Panc1 (cell line): ENCODE measurements at regions not wholly inside any gene's neighbourhood (a gene's known extent, or its start where the extent isn't known, plus 50 kb on each side); places are given as distances from the start of the nearest gene placed in this dataset.
"Not testable (repeated sequence)": the region's sequence is repeated elsewhere in the genome, so short reads cannot be mapped to it uniquely, and the experiment has no call there.

Source experiments
- ATAC-seq: fragments of 200-7000 bp; cut with Tn5 transposase; 2 replicates; pipeline ENCODE4 v1.9.1; 2020; ENCODE audit warnings: mild to moderate bottlenecking, moderate library complexity
- BruUV-seq: library from RNA; stranded (reverse); fragments of 400-500 nt; replicated peaks from 2 replicates; lab custom pipeline; 2021; lab: Mats Ljungman, UMichigan
- CTCF ChIA-PET: fragments of 300-600 bp; sonication (Branson Sonifier 250); formaldehyde crosslinking; loops from one replicate; lab custom pipeline; 2022; ENCODE audit warnings: antibody characterized with exemption; lab: Charles Lee
- POLR2A ChIA-PET: fragments of 300-600 bp; sonication (Branson Sonifier 250); formaldehyde crosslinking; loops from one replicate; lab custom pipeline; 2022; ENCODE audit warnings: antibody characterized with exemption; lab: Charles Lee
- DNase-seq: peaks from one replicate; pipeline ENCODE4 v3.0.0-alpha.2; 2010; ENCODE audit warnings: low read depth, low spot score
- H3K27ac ChIP-seq: 2 replicates; pipeline ENCODE4 v1.5.1; 2011; ENCODE audit warnings: mild to moderate bottlenecking, low read length, inconsistent platforms
- H3K27me3 ChIP-seq: fragments of 200-500 bp; sonication (Bioruptor generic); 2 replicates; pipeline ENCODE4 v1.6.0; 2014; ENCODE audit warnings: low read length, inconsistent platforms; ENCODE audit not compliant: control insufficient read depth, insufficient read depth
- H3K36me3 ChIP-seq: fragments of 200-500 bp; sonication (Bioruptor generic); 2 replicates; pipeline ENCODE4 v1.5.1; 2014; ENCODE audit warnings: inconsistent platforms, mild to moderate bottlenecking, low read length, moderate library complexity; ENCODE audit not compliant: control insufficient read depth, insufficient read depth
- H3K4me1 ChIP-seq: 2 replicates; pipeline ENCODE4 v1.5.1; 2011; ENCODE audit warnings: inconsistent platforms, mild to moderate bottlenecking, low read length, moderate library complexity; ENCODE audit not compliant: control insufficient read depth, insufficient read depth
- H3K4me3 ChIP-seq, 2 experiments: 2 replicates each; pipeline ENCODE4 v1.5.1; 2011 to 2012; ENCODE audit warnings: low read depth in 2 of 2, low read length in 2 of 2, mild to moderate bottlenecking in 2 of 2, inconsistent platforms in 1 of 2, moderate library complexity in 1 of 2
- H3K9me3 ChIP-seq: fragments of 200-500 bp; sonication (Bioruptor generic); 2 replicates; pipeline ENCODE4 v1.5.1; 2014; ENCODE audit warnings: low read depth, mild to moderate bottlenecking, inconsistent platforms, low read length, moderate library complexity; ENCODE audit not compliant: control insufficient read depth, insufficient read depth
- CTCF ChIP-seq: fragments of 450-650 bp; IDR thresholded peaks from 2 replicates; pipeline ENCODE4 v1.5.1; 2017; ENCODE audit warnings: mild to moderate bottlenecking
- POLR2AphosphoS5 ChIP-seq: IDR thresholded peaks from 2 replicates; pipeline ENCODE4 v1.6.1; 2012; ENCODE audit warnings: mild to moderate bottlenecking, low read depth, low read length, moderate library complexity
- REST ChIP-seq, 2 experiments: IDR thresholded peaks; 2 replicates each; pipeline ENCODE4 v1.6.1; 2011 to 2012; ENCODE audit warnings: low read depth in 2 of 2, control low read depth in 1 of 2, low read length in 1 of 2, mild to moderate bottlenecking in 1 of 2, moderate library complexity in 1 of 2; ENCODE audit not compliant: insufficient read depth in 1 of 2
- SIN3A ChIP-seq: IDR thresholded peaks from 2 replicates; pipeline ENCODE4 v1.6.1; 2012; ENCODE audit warnings: low read depth, mild to moderate bottlenecking, low read length, moderate library complexity, borderline replicate concordance; ENCODE audit not compliant: insufficient read depth
- TCF7L2 ChIP-seq: IDR thresholded peaks from 2 replicates; pipeline ENCODE4 v1.6.1; 2011; ENCODE audit warnings: mild to moderate bottlenecking, low read depth, low read length, inconsistent platforms
- in situ Hi-C: cut with HindIII; loops from 2 replicates; pipeline ENCODE4 v1.10.0; 2016; ENCODE audit warnings: low sequenced_read_pairs, low pct_unique_long_range_greater_than_20kb
- intact Hi-C: fragments of 100-400 bp; cut with micrococcal nuclease; formaldehyde crosslinking; loops from one replicate; pipeline ENCODE4 v1.10.0; 2022; ENCODE audit not compliant: unreplicated experiment

GRCh38 chr2:236834284-236834683, 251.4 kb upstream of the COPS8 start:
- H3K4me3 ChIP-seq, result no peak overlapping the region
- H3K4me1 ChIP-seq, result no peaks in the 10 kb centered on the region
- H3K27ac ChIP-seq, result no peak overlapping the region
- in situ Hi-C loops, result no loop called here
- ATAC-seq (no peak), DNase-seq (no peak)
- no peaks in the 10 kb centered on the region for H3K9me3 ChIP-seq
- POLR2A ChIA-PET, result no interaction called here
- peaks cover 2% of the 10 kb centered on the region; the same call in 1 of the 2 replicates for H3K27me3 ChIP-seq
- intact Hi-C loops, result no loop called here
- H3K36me3 ChIP-seq, result no peaks in the 10 kb centered on the region
- no peak for TF ChIP-seq CTCF
- no peak for TF ChIP-seq REST (IDR thresholded peaks at IDR 0.05; ENCODE audit: insufficient read depth in 1 of 2, low read depth in 2 of 2, low read length in 1 of 2)
- TF ChIP-seq POLR2AphosphoS5, result no peak
- TF ChIP-seq TCF7L2, result no peak
- CTCF ChIA-PET, result no interaction called here
- no TSS peak for BruUV-seq

DNA sequence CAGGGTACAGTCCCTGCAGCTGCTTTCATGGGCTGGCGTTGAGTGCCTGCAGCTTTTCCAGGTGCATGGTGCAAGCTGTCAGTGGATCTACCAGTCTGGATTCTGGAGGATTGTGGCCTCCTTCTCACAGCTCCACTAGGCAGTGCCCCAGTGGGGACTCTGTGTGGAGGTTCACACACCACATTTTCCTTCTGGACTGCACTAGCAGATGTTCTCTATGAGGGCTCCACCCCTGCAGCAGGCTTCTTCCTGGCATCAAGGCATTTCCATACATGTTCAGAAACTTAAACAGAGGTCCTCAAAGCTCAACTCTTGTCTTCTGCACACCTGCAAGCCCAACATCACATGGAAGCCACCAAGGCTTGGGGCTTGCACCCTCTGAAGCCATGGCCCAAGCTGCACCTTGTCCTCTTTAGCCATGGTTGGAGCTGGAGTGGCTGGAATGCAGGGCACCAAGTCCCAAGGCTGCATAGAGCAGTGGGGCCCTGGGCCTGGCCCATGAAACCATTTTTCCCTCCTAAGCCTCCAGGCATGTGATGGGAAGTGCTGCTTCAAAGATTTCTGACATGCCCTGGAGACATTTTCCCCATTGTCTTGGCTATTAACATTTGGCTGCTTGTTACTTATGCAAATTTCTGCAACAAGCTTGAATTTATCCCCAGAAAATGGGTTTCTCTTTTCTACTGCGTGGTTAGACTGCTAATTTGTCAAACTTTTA, 250.2 kb upstream of the COPS8 start:
- intact Hi-C loops (no loop called here), in situ Hi-C loops (no loop called here)
- Histone ChIP-seq H3K4me1 (no peaks in the 10 kb centered on the region), H3K4me3 (no peak overlapping the region), H3K27ac (no peak overlapping the region), H3K9me3 (no peaks in the 10 kb centered on the region), H3K27me3 (peaks cover 7% of the 10 kb centered on the region), H3K36me3 (no peaks in the 10 kb centered on the region)
- DNase-seq (no peak), ATAC-seq (no peak)
- POLR2A ChIA-PET, result no interaction called here
- TF ChIP-seq TCF7L2, result no peak
- TF ChIP-seq REST (IDR thresholded peaks at IDR 0.05; ENCODE audit: insufficient read depth in 1 of 2, low read depth in 2 of 2, low read length in 1 of 2), result no peak
- no peak for TF ChIP-seq POLR2AphosphoS5
- TF ChIP-seq SIN3A, result no peak
- TF ChIP-seq CTCF, result no peak
- CTCF ChIA-PET, result no interaction called here
- no TSS peak for BruUV-seq

DNA sequence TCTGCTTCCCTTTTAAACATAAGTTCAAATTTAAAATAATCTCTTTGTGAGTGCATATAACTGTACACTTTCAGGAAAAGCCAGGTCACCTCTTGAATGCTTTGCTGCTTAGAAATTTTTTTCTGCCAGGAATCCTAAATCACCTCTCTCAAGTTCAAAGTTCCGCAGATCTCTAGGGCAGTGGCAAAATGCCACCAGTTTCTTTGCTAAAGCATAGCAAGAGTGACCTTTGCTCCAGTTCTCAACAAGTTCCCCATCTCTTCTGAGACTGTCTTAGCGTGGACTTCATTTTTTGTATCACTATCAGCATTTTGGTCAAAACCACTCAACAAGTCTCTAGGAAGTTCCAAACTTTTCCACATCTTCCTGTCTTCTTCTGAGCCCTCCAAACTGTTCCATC, 249.7 kb upstream of the COPS8 start:
- in situ Hi-C loops, ATAC-seq, H3K9me3 ChIP-seq, H3K4me1 ChIP-seq, POLR2A ChIA-PET, H3K4me3 ChIP-seq, H3K36me3 ChIP-seq, H3K27me3 ChIP-seq, intact Hi-C loops, BruUV-seq, H3K27ac ChIP-seq, DNase-seq, CTCF ChIA-PET: not testable (repeated sequence)
